IPS-20b (cell line): ENCODE measurements at regions not wholly inside any gene's neighbourhood (a gene's known extent, or its start where the extent isn't known, plus 50 kb on each side); places are given as distances from the start of the nearest gene placed in this dataset.

ENCODE experiments used
- H3K27ac ChIP-seq: one replicate; pipeline ENCODE4 v1.5.1; 2013; ENCODE audit warnings: low read length
- H3K27me3 ChIP-seq: 2 replicates; pipeline ENCODE4 v1.6.1; 2013; ENCODE audit warnings: mild to moderate bottlenecking, low read length, inconsistent platforms; ENCODE audit not compliant: insufficient read depth
- H3K36me3 ChIP-seq: 2 replicates; pipeline ENCODE4 v1.6.1; 2013; ENCODE audit warnings: low read depth, mild to moderate bottlenecking, inconsistent platforms, low read length, moderate library complexity; ENCODE audit not compliant: insufficient read depth
- H3K4me1 ChIP-seq: 2 replicates; pipeline ENCODE4 v1.6.1; 2013; ENCODE audit warnings: mild to moderate bottlenecking, control low read depth, inconsistent platforms, low read length, moderate library complexity; ENCODE audit not compliant: insufficient read depth
- H3K4me3 ChIP-seq: 2 replicates; pipeline ENCODE4 v1.5.1; 2013; ENCODE audit warnings: mild to moderate bottlenecking, low read length, inconsistent platforms
- H3K9ac ChIP-seq: 2 replicates; pipeline ENCODE4 v1.6.1; 2013; ENCODE audit warnings: low read depth, mild to moderate bottlenecking, inconsistent platforms, low read length, moderate library complexity
- H3K9me3 ChIP-seq: 2 replicates; pipeline ENCODE4 v1.6.1; 2013; ENCODE audit warnings: mild to moderate bottlenecking, low read depth, low read length, inconsistent platforms; ENCODE audit not compliant: insufficient read depth

- Histone ChIP-seq H3K27ac (no peak overlapping the region), H3K4me3 (no peak overlapping the region)
These were observed 395.0 kb downstream of the EFNB2 start for GRCh38 chr13:106140476-106140875.

DNA sequence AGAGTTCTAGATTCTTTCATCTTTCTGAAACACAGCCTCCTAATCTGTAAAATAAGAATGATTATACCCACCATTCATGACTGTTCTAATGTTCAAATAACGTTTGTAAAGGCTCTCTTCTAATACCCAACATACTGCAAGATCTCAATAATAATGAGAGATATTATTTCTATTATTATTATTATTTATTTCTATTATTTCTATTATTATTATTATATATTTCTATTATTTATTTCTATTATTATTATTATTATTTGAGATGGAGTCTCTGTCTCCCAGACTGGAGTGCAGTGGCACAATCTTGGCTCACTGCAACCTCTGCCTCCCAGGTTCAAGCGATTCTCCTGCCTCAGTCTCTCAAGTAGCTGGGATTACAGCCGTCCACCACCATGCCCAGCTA lies 395.5 kb downstream of the EFNB2 start:
- H3K36me3 ChIP-seq, result no peaks in the 10 kb centered on the region
- H3K9ac ChIP-seq, result no peak overlapping the region
- peaks cover 14% of the 10 kb centered on the region; the same call in 1 of the 2 replicates for H3K4me1 ChIP-seq
- H3K27ac ChIP-seq, result no peak overlapping the region
- H3K27me3 ChIP-seq, result no peaks in the 10 kb centered on the region
- no peak overlapping the region for H3K4me3 ChIP-seq
- no peaks in the 10 kb centered on the region for H3K9me3 ChIP-seq

More at GRCh38 chr13:106140476-106140875, 395.0 kb downstream of the EFNB2 start:
- Histone ChIP-seq H3K9ac (no peak overlapping the region), H3K27me3 (no peaks in the 10 kb centered on the region), H3K9me3 (no peaks in the 10 kb centered on the region), H3K4me1 (peaks cover 15% of the 10 kb centered on the region; the same call in 1 of the 2 replicates), H3K36me3 (no peaks in the 10 kb centered on the region)

- Histone ChIP-seq H3K9ac (no peak overlapping the region), H3K4me3 (no peak overlapping the region), H3K36me3 (no peaks in the 10 kb centered on the region), H3K27ac (no peak overlapping the region), H3K4me1 (peaks cover 8% of the 10 kb centered on the region; the same call in 1 of the 2 replicates), H3K27me3 (no peaks in the 10 kb centered on the region), H3K9me3 (no peaks in the 10 kb centered on the region)
These were observed 396.1 kb downstream of the EFNB2 start for GRCh38 chr13:106139377-106139776.

DNA sequence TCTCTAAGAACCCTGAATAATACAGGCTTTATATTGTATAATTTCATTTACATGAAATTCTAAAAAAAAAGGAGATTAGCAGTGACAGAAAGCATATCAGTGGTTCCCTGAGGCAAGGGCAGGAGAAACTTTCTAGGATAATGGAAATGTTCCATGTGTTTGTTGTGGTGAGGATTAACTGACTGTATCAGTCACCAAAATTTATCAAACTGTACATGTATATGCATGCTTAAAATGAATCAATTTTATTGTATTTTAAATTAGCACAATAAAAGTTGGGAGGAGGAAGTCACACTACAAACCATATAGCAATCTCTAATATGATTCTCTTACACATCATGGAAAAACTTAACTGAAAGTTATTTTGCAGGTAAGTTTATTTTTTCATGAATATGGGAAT lies 396.8 kb downstream of the EFNB2 start:
- no peak overlapping the region for H3K27ac ChIP-seq
- no peaks in the 10 kb centered on the region for H3K36me3 ChIP-seq
- H3K27me3 ChIP-seq, result no peaks in the 10 kb centered on the region
- no peak overlapping the region for H3K9ac ChIP-seq
- H3K4me1 ChIP-seq, result peaks cover 3% of the 10 kb centered on the region; the same call in 1 of the 2 replicates
- peaks cover under 1% of the 10 kb centered on the region; the same call in 1 of the 2 replicates for H3K9me3 ChIP-seq
- no peak overlapping the region for H3K4me3 ChIP-seq

DNA sequence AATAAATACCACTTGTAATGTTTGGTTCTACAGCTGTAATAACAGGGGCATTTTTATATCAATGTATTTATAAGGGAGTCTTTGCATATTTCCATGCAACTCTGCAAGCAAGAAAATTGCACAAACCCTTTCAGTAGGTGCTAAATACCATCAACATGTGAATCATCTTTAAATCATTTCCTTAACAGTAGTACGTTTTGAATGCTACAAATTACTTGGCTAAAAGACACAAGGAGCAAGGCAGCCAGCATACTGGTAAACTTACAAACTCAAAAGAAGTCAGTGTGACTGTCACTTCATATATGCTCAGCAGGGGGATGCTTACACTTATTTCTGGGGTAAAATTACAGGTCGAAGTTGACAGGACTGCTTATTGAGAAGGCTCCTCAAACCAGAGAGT lies 402.4 kb downstream of the EFNB2 start:
- H3K4me1 ChIP-seq, result no peaks in the 10 kb centered on the region
- H3K9me3 ChIP-seq, result peaks cover 5% of the 10 kb centered on the region; the same call in 1 of the 2 replicates
- no peaks in the 10 kb centered on the region for H3K36me3 ChIP-seq
- H3K4me3 ChIP-seq, result no peak overlapping the region
- H3K9ac ChIP-seq, result no peak overlapping the region
- H3K27ac ChIP-seq, result no peak overlapping the region
- H3K27me3 ChIP-seq, result no peaks in the 10 kb centered on the region

- Histone ChIP-seq H3K27me3 (no peaks in the 10 kb centered on the region), H3K27ac (no peak overlapping the region), H3K4me3 (no peak overlapping the region), H3K9me3 (peaks cover 5% of the 10 kb centered on the region; the same call in 1 of the 2 replicates), H3K36me3 (no peaks in the 10 kb centered on the region), H3K9ac (no peak overlapping the region), H3K4me1 (no peaks in the 10 kb centered on the region)
These were observed 403.2 kb downstream of the EFNB2 start for GRCh38 chr13:106132216-106132615.

DNA sequence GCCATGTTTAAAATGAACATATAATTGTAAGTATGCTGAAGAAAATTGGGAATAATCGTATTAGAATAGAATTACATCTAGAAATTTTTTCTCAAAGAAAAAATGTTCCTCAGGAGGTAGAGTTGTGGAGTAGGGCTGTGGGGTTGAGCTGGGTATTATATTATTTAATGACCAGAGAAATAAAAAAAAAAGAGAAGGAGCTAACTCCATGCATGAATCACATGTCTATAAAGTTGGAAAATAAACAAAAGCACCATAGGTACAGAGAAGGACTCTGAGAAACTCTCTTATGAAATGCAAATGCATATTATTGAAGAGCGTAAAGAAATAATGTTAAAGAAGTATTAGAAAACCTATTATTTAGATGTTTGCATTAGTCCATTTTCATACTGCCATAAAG lies 405.5 kb downstream of the EFNB2 start:
- Histone ChIP-seq H3K9me3 (peaks cover 5% of the 10 kb centered on the region; the same call in 1 of the 2 replicates), H3K27ac (no peak overlapping the region), H3K9ac (no peak overlapping the region), H3K27me3 (no peaks in the 10 kb centered on the region), H3K36me3 (no peaks in the 10 kb centered on the region), H3K4me3 (no peak overlapping the region), H3K4me1 (no peaks in the 10 kb centered on the region)

- Histone ChIP-seq H3K27me3 (no peaks in the 10 kb centered on the region), H3K9me3 (peaks cover 5% of the 10 kb centered on the region; the same call in 1 of the 2 replicates), H3K36me3 (no peaks in the 10 kb centered on the region), H3K27ac (no peak overlapping the region), H3K4me1 (no peaks in the 10 kb centered on the region), H3K4me3 (no peak overlapping the region), H3K9ac (no peak overlapping the region)
These were observed 406.2 kb downstream of the EFNB2 start for GRCh38 chr13:106129273-106129672.

GRCh38 chr13:106122234-106122633 lies 413.2 kb downstream of the EFNB2 start:
- no peak overlapping the region for H3K27ac ChIP-seq
- no peaks in the 10 kb centered on the region for H3K9me3 ChIP-seq
- peaks cover 13% of the 10 kb centered on the region for H3K4me1 ChIP-seq
- H3K4me3 ChIP-seq, result no peak overlapping the region
- H3K27me3 ChIP-seq, result no peaks in the 10 kb centered on the region
- H3K36me3 ChIP-seq, result no peaks in the 10 kb centered on the region
- H3K9ac ChIP-seq, result no peak overlapping the region

- Histone ChIP-seq H3K27me3 (no peaks in the 10 kb centered on the region), H3K4me3 (no peak overlapping the region), H3K9me3 (no peaks in the 10 kb centered on the region), H3K36me3 (no peaks in the 10 kb centered on the region), H3K9ac (no peak overlapping the region), H3K4me1 (peaks cover 13% of the 10 kb centered on the region), H3K27ac (no peak overlapping the region)
These were observed 414.2 kb downstream of the EFNB2 start for GRCh38 chr13:106121173-106121754.

- Histone ChIP-seq H3K36me3 (no peaks in the 10 kb centered on the region), H3K27ac (no peak overlapping the region), H3K9ac (no peak overlapping the region), H3K9me3 (no peaks in the 10 kb centered on the region), H3K4me3 (no peak overlapping the region), H3K4me1 (peaks cover 13% of the 10 kb centered on the region), H3K27me3 (no peaks in the 10 kb centered on the region)
These were observed 416.5 kb downstream of the EFNB2 start for GRCh38 chr13:106118996-106119395.

DNA sequence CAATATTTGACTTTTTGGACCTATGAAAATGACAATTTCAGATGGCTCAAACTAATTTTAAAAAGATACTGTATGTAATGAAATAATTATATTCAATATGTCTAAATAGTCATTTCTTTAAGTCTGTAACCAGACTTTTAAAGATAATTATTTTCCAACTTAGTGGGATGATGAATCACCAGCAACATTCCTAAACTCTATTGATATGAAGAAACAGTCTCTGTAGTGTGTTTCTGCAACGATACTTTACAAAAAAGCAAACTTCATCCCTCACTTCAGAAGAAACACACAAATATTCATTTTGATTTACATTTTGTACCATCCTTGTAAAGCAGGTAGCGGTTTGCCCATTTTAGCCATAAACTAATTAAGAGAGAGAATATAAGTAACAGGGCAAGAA lies 417.4 kb downstream of the EFNB2 start:
- H3K36me3 ChIP-seq, result no peaks in the 10 kb centered on the region
- H3K27ac ChIP-seq, result no peak overlapping the region
- no peak overlapping the region for H3K4me3 ChIP-seq
- no peaks in the 10 kb centered on the region for H3K27me3 ChIP-seq
- H3K4me1 ChIP-seq, result peaks cover 13% of the 10 kb centered on the region
- no peak overlapping the region for H3K9ac ChIP-seq
- H3K9me3 ChIP-seq, result no peaks in the 10 kb centered on the region
